HEK293 (cell line): ENCODE measurements at regions not wholly inside any gene's neighbourhood (a gene's known extent, or its start where the extent isn't known, plus 50 kb on each side); places are given as distances from the start of the nearest gene placed in this dataset.

Source experiments
- CTCF ChIA-PET: fragments of 350-600 bp; formaldehyde crosslinking; extraction: SDS; loops from one replicate; lab custom pipeline; 2021; ENCODE audit warnings: antibody characterized with exemption; lab: Yijun Ruan, JAX
- POLR2A ChIA-PET: fragments of 300-600 bp; formaldehyde crosslinking; extraction: SDS; loops from one replicate; lab custom pipeline; 2020; ENCODE audit warnings: antibody characterized with exemption, inconsistent platforms; lab: Yijun Ruan, JAX
- H3K27ac ChIP-seq: fragments of 200-500 bp; sonication (Bioruptor generic); 2 replicates; pipeline ENCODE4 v1.5.1; 2014; ENCODE audit warnings: low read depth, low read length, control low read depth, inconsistent platforms; ENCODE audit errors: extremely low read depth
- H3K36me3 ChIP-seq, 2 experiments: fragments of 200-500 bp in 1 of 2; sonication (Bioruptor generic) in 1 of 2; 1 replicate in 1 of 2; 2 replicates in 1 of 2; pipeline ENCODE4 v1.5.1; 2014 to 2017; ENCODE audit warnings: inconsistent platforms in 2 of 2, low read length in 2 of 2; ENCODE audit not compliant: control insufficient read depth in 2 of 2, insufficient read depth in 1 of 2
- H3K4me1 ChIP-seq: fragments of 200-500 bp; sonication (Bioruptor generic); 2 replicates; pipeline ENCODE4 v1.5.1; 2014; ENCODE audit warnings: mild to moderate bottlenecking, low read length, inconsistent platforms; ENCODE audit not compliant: control insufficient read depth, insufficient read depth
- H3K4me3 ChIP-seq: 2 replicates; pipeline ENCODE4 v1.5.1; 2011; ENCODE audit warnings: low read depth, mild to moderate bottlenecking, control low read depth, low read length, moderate library complexity
- H3K9me3 ChIP-seq: fragments of 200-500 bp; sonication (Bioruptor generic); 2 replicates; pipeline ENCODE4 v1.5.1; 2014; ENCODE audit warnings: low read depth, low read length, inconsistent platforms; ENCODE audit not compliant: control insufficient read depth, insufficient read depth
- ATF2 ChIP-seq: fragments of 450-650 bp; formaldehyde crosslinking; IDR thresholded peaks from 2 replicates; pipeline ENCODE4 v1.5.1; 2016; ENCODE audit warnings: missing biosample characterization, missing genetic modification characterization, low read depth
- BCL11A ChIP-seq: fragments of 450-650 bp; formaldehyde crosslinking; IDR thresholded peaks from 2 replicates; pipeline ENCODE4 v1.5.1; 2016; ENCODE audit warnings: low read depth, missing biosample characterization, missing genetic modification characterization
- MYNN ChIP-seq: fragments of 450-650 bp; formaldehyde crosslinking; IDR thresholded peaks from 2 replicates; pipeline ENCODE4 v1.5.1; 2016; ENCODE audit warnings: missing biosample characterization, missing genetic modification characterization, borderline replicate concordance
- REST ChIP-seq: fragments of 450-650 bp; formaldehyde crosslinking; IDR thresholded peaks from 2 replicates; pipeline ENCODE4 v1.5.1; 2016; ENCODE audit warnings: missing biosample characterization, missing genetic modification characterization
- SCRT1 ChIP-seq: fragments of 450-650 bp; formaldehyde crosslinking; IDR thresholded peaks from 2 replicates; pipeline ENCODE4 v1.5.1; 2016; ENCODE audit warnings: missing biosample characterization, missing genetic modification characterization, borderline replicate concordance
- YY1 ChIP-seq: fragments of 450-650 bp; formaldehyde crosslinking; IDR thresholded peaks from 2 replicates; pipeline ENCODE4 v1.5.1; 2018; ENCODE audit warnings: missing biosample characterization, missing genetic modification characterization
- ZEB2 ChIP-seq: fragments of 450-650 bp; formaldehyde crosslinking; IDR thresholded peaks from 2 replicates; pipeline ENCODE4 v1.5.1; 2016; ENCODE audit warnings: missing biosample characterization, missing genetic modification characterization
- ZNF138 ChIP-seq: fragments of 450-650 bp; formaldehyde crosslinking; IDR thresholded peaks from 2 replicates; pipeline ENCODE4 v1.5.1; 2016; ENCODE audit warnings: missing biosample characterization, missing genetic modification characterization, borderline replicate concordance
- ZNF2 ChIP-seq: fragments of 450-650 bp; formaldehyde crosslinking; IDR thresholded peaks from 2 replicates; pipeline ENCODE4 v1.5.1; 2016; ENCODE audit warnings: missing biosample characterization, missing genetic modification characterization
- ZNF221 ChIP-seq: fragments of 450-650 bp; formaldehyde crosslinking; IDR thresholded peaks from 2 replicates; pipeline ENCODE4 v1.5.1; 2017; ENCODE audit warnings: missing biosample characterization, missing genetic modification characterization, borderline replicate concordance
- ZNF26 ChIP-seq: fragments of 450-650 bp; formaldehyde crosslinking; IDR thresholded peaks from 2 replicates; pipeline ENCODE4 v1.5.1; 2016; ENCODE audit warnings: missing biosample characterization, missing genetic modification characterization
- ZNF280C ChIP-seq: fragments of 450-650 bp; formaldehyde crosslinking; IDR thresholded peaks from 2 replicates; pipeline ENCODE4 v1.5.1; 2016; ENCODE audit warnings: missing biosample characterization, missing genetic modification characterization
- ZNF391 ChIP-seq: fragments of 450-650 bp; formaldehyde crosslinking; IDR thresholded peaks from 2 replicates; pipeline ENCODE4 v1.5.1; 2016; ENCODE audit warnings: low read depth, missing biosample characterization, missing genetic modification characterization, borderline replicate concordance
- ZNF529 ChIP-seq: fragments of 450-650 bp; formaldehyde crosslinking; IDR thresholded peaks from 2 replicates; pipeline ENCODE4 v1.5.1; 2017; ENCODE audit warnings: missing genetic modification characterization, missing biosample characterization; ENCODE audit not compliant: insufficient replicate concordance
- ZNF555 ChIP-seq: fragments of 450-650 bp; formaldehyde crosslinking; conservative IDR thresholded peaks from 2 replicates; pipeline ENCODE4 v1.5.1; 2017; ENCODE audit warnings: missing biosample characterization, mild to moderate bottlenecking, missing genetic modification characterization, inconsistent platforms
- ZNF558 ChIP-seq: fragments of 450-650 bp; formaldehyde crosslinking; IDR thresholded peaks from 2 replicates; pipeline ENCODE4 v1.5.1; 2016; ENCODE audit warnings: missing biosample characterization, missing genetic modification characterization
- ZNF580 ChIP-seq: fragments of 450-650 bp; formaldehyde crosslinking; IDR thresholded peaks from 2 replicates; pipeline ENCODE4 v1.5.1; 2016; ENCODE audit warnings: missing biosample characterization, missing genetic modification characterization
- ZNF600 ChIP-seq: fragments of 450-650 bp; formaldehyde crosslinking; IDR thresholded peaks from 2 replicates; pipeline ENCODE4 v1.5.1; 2016; ENCODE audit warnings: missing biosample characterization, missing genetic modification characterization
- ZSCAN16 ChIP-seq: fragments of 450-650 bp; formaldehyde crosslinking; IDR thresholded peaks from 2 replicates; pipeline ENCODE4 v1.5.1; 2016; ENCODE audit warnings: missing biosample characterization, missing genetic modification characterization
- ZSCAN5A ChIP-seq: fragments of 450-650 bp; formaldehyde crosslinking; IDR thresholded peaks from 2 replicates; pipeline ENCODE4 v1.5.1; 2016; ENCODE audit warnings: missing biosample characterization, missing genetic modification characterization

GRCh38 chr3:3315846-3316245 lies 136.4 kb upstream of the CRBN start:
- TF ChIP-seq ZNF580 (tag by site-specific recombination) (no peak), SCRT1 (tag by site-specific recombination) (no peak), ZSCAN5A (tag by site-specific recombination) (no peak), ZNF280C (tag by site-specific recombination) (no peak), ZNF558 (tag by site-specific recombination) (no peak), ZNF138 (tag by site-specific recombination) (no peak), ZNF600 (tag by site-specific recombination) (no peak), ZEB2 (tag by site-specific recombination) (no peak), ATF2 (tag by site-specific recombination) (no peak), ZNF2 (no peak), YY1 (tag by site-specific recombination) (no peak), ZNF26 (tag by site-specific recombination) (no peak), REST (tag by site-specific recombination) (no peak), ZNF391 (tag by site-specific recombination) (no peak), BCL11A (tag by site-specific recombination) (no peak), ZNF555 (tag by site-specific recombination) (no peak), MYNN (no peak), ZNF221 (no peak), ZSCAN16 (tag by site-specific recombination) (no peak), ZNF529 (no peak)
- POLR2A ChIA-PET, result no interaction called here
- H3K4me1 ChIP-seq, result no peaks in the 10 kb centered on the region

More at GRCh38 chr3:3315846-3316245, 136.4 kb upstream of the CRBN start:
- H3K36me3 ChIP-seq, result no peaks in the 10 kb centered on the region
- CTCF ChIA-PET, result no interaction called here
- no peaks in the 10 kb centered on the region for H3K9me3 ChIP-seq
- H3K27ac ChIP-seq, result no peak overlapping the region
- no peak overlapping the region for H3K4me3 ChIP-seq
